ENCODE measurements at regions not wholly inside any gene's neighbourhood (a gene's known extent, or its start where the extent isn't known, plus 50 kb on each side); places are given as distances from the start of the nearest gene placed in this dataset.

- H4K20me1 ChIP-seq (replicated peaks; ENCODE audit: control insufficient read depth, extremely low read depth, insufficient read depth, low read length) = no peaks in the 10 kb centered on the region
- no peak overlapping the region for H3K27ac ChIP-seq (ENCODE audit: insufficient read depth, low read depth, low read length)
- no peaks in the 10 kb centered on the region for H3K9me3 ChIP-seq (replicated peaks; ENCODE audit: control insufficient read depth, insufficient read depth, low read length)
- no TSS peak for BruUV-seq (replicated peaks)
- POLR2A ChIA-PET = no interaction called here
- H3K79me2 ChIP-seq (ENCODE audit: control insufficient read depth, insufficient read depth, low read length) = no peaks in the 10 kb centered on the region
- H3K4me3 ChIP-seq (replicated peaks in 1 of 3; ENCODE audit: insufficient read depth in 1 of 3, low read depth in 1 of 3, low read length in 3 of 3) = no peak overlapping the region
- intact Hi-C loops (cut with micrococcal nuclease) = no loop called here
- FAIRE-seq = no peak
- H3K9me1 ChIP-seq (replicated peaks; ENCODE audit: control insufficient read depth, extremely low read depth, insufficient read depth, low read length) = no peaks in the 10 kb centered on the region
- no peak overlapping the region for H3K9ac ChIP-seq (replicated peaks; ENCODE audit: extremely low read depth, insufficient read depth, low read length)
- no peaks in the 10 kb centered on the region for H3K4me1 ChIP-seq (ENCODE audit: control insufficient read depth, extremely low read depth, insufficient read depth, low read length)
- CTCF ChIA-PET = no interaction called here
- no peaks in the 10 kb centered on the region for H3K36me3 ChIP-seq (ENCODE audit: control insufficient read depth in 2 of 2, extremely low read depth in 1 of 2, insufficient read depth in 2 of 2, low read length in 2 of 2)
- DNase-seq (ENCODE audit: low read depth, low spot score) = no peak
- no peak overlapping the region for H3K4me2 ChIP-seq (ENCODE audit: insufficient read depth, low read length)
- dilution Hi-C loops (cut with MboI; ENCODE audit: extremely low pct_ligation_motif_present, low sequenced_read_pairs) = no loop called here
- H3K27me3 ChIP-seq (ENCODE audit: control insufficient read depth in 2 of 2, insufficient read depth in 2 of 2, low read length in 2 of 2) = no peaks in the 10 kb centered on the region
- TF ChIP-seq FOS (IDR thresholded peaks at IDR 0.05; ENCODE audit: borderline replicate concordance, insufficient read depth, low read length) (no peak), EZH2 (IDR thresholded peaks at IDR 0.05; ENCODE audit: borderline replicate concordance, low read depth, low read length, severe bottlenecking) (no peak), POLR2AphosphoS5 (IDR thresholded peaks at IDR 0.05; ENCODE audit: insufficient read depth, low read depth, low read length) (no peak), MYC (IDR thresholded peaks at IDR 0.05; ENCODE audit: low read depth, low read length) (no peak), CTCF (IDR thresholded peaks at IDR 0.05; ENCODE audit: extremely low read depth in 1 of 2, insufficient read depth in 1 of 2, low read depth in 1 of 2, low read length in 2 of 2) (no peak), JUN (IDR thresholded peaks at IDR 0.05; ENCODE audit: borderline replicate concordance, insufficient read depth, insufficient read length, low read depth) (no peak), POLR2A (IDR thresholded peaks at IDR 0.05; ENCODE audit: low read depth, low read length) (no peak), GATA2 (IDR thresholded peaks at IDR 0.05; ENCODE audit: insufficient read depth, insufficient read length, low read depth, low read length) (no peak)
- TF ChIP-seq, protein P1, sequence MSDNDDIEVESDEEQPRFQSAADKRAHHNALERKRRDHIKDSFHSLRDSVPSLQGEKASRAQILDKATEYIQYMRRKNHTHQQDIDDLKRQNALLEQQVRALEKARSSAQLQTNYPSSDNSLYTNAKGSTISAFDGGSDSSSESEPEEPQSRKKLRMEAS (IDR thresholded peaks at IDR 0.05; ENCODE audit: insufficient read depth, insufficient read length) = no peak
- H2AFZ ChIP-seq (ENCODE audit: low read depth, low read length) = no peak overlapping the region
These were observed 189.2 kb upstream of the PBX1 start for GRCh38 chr1:164369698-164370365.
